HG03175 (cell line): ENCODE measurements at regions not wholly inside any gene's neighbourhood (a gene's known extent, or its start where the extent isn't known, plus 50 kb on each side); places are given as distances from the start of the nearest gene placed in this dataset.
"Not testable (repeated sequence)": the region's sequence is repeated elsewhere in the genome, so short reads cannot be mapped to it uniquely, and the experiment has no call there.

ENCODE experiments used
- ATAC-seq: cut with Tn5 transposase; IDR thresholded peaks from one replicate; pipeline ENCODE4 v1.9.1; 2021; ENCODE audit warnings: mild to moderate bottlenecking, moderate library complexity; ENCODE audit not compliant: unreplicated experiment

- ATAC-seq = no peak
Measured at GRCh38 chr4:160386846-160387245, 1284.0 kb downstream of the RAPGEF2 start.

- ATAC-seq = no peak
Measured at GRCh38 chr4:160399826-160400225, 1296.9 kb downstream of the RAPGEF2 start.

- ATAC-seq = no peak
Measured at GRCh38 chr4:160403081-160403480, 1300.2 kb downstream of the RAPGEF2 start.

- ATAC-seq = no peak
Measured at GRCh38 chr4:160406263-160406825, 1303.5 kb downstream of the RAPGEF2 start.

- no peak for ATAC-seq
Measured at GRCh38 chr4:160414496-160414895, 1311.6 kb downstream of the RAPGEF2 start.

- peak; percentile 76 for ATAC-seq
Measured at GRCh38 chr4:160423879-160424451, 1321.1 kb downstream of the RAPGEF2 start.

- ATAC-seq = no peak
Measured at GRCh38 chr4:160426233-160426632, 1323.4 kb downstream of the RAPGEF2 start.

GRCh38 chr4:160450876-160451275 is 1348.0 kb downstream of the RAPGEF2 start:
- ATAC-seq = no peak

GRCh38 chr4:160481696-160482690 is 1379.1 kb downstream of the RAPGEF2 start:
- not testable (repeated sequence) for ATAC-seq

GRCh38 chr4:160485071-160485687 is 1382.3 kb downstream of the RAPGEF2 start:
- ATAC-seq = no peak

- no peak for ATAC-seq
Measured at GRCh38 chr4:160492181-160492580, 1389.3 kb downstream of the RAPGEF2 start.

- ATAC-seq = no peak
Measured at GRCh38 chr4:160493206-160493605, 1390.3 kb downstream of the RAPGEF2 start.

- no peak for ATAC-seq
Measured at GRCh38 chr4:160495356-160495755, 1392.5 kb downstream of the RAPGEF2 start.

GRCh38 chr4:160498211-160498610 is 1395.3 kb downstream of the RAPGEF2 start:
- ATAC-seq = no peak

- ATAC-seq = no peak
Measured at GRCh38 chr4:160505724-160506123, 1402.8 kb downstream of the RAPGEF2 start.

GRCh38 chr4:160510928-160511327 is 1408.0 kb downstream of the RAPGEF2 start:
- no peak for ATAC-seq

GRCh38 chr4:160514126-160514525 is 1411.2 kb downstream of the RAPGEF2 start:
- no peak for ATAC-seq

- no peak for ATAC-seq
Measured at GRCh38 chr4:160523231-160523630, 1420.4 kb downstream of the RAPGEF2 start.

GRCh38 chr4:160537681-160538080 is 1434.8 kb downstream of the RAPGEF2 start:
- ATAC-seq = no peak

GRCh38 chr4:160546201-160546600 is 1443.3 kb downstream of the RAPGEF2 start:
- no peak for ATAC-seq

GRCh38 chr4:160549951-160550519 is 1447.2 kb downstream of the RAPGEF2 start:
- ATAC-seq = not testable (repeated sequence)
